Ureter (tissue), 1 donor: ENCODE measurements at regions not wholly inside any gene's neighbourhood (a gene's known extent, or its start where the extent isn't known, plus 50 kb on each side); places are given as distances from the start of the nearest gene placed in this dataset.
"Not testable (repeated sequence)": the region's sequence is repeated elsewhere in the genome, so short reads cannot be mapped to it uniquely, and the experiment has no call there.

Experiments
- DNase-seq: peaks from one replicate; pipeline ENCODE4 v3.0.0-alpha.2; 2020; ENCODE audit warnings: low spot score
- donor health status: DM: yes; HTN: yes; CAD: no.

DNA sequence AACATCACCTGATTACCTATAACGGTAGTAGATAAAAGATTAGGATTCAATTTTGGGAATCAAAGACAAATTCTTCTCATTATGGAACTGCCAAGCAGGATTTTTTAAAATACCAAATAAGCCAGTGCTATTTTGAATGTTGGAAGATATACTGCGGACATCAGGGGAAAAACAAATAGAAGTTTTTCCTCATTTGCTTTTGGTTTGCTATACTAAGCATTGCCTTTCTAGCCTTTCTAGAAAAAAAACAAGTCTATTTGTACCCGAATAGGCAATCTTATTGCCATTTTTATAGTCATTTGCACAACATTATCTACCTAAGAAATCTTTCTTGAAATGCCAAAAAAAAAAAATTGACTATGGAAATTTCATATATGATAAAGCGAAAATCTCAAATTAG, 379.5 kb downstream of the CDH10 start:
- no peak for DNase-seq

DNA sequence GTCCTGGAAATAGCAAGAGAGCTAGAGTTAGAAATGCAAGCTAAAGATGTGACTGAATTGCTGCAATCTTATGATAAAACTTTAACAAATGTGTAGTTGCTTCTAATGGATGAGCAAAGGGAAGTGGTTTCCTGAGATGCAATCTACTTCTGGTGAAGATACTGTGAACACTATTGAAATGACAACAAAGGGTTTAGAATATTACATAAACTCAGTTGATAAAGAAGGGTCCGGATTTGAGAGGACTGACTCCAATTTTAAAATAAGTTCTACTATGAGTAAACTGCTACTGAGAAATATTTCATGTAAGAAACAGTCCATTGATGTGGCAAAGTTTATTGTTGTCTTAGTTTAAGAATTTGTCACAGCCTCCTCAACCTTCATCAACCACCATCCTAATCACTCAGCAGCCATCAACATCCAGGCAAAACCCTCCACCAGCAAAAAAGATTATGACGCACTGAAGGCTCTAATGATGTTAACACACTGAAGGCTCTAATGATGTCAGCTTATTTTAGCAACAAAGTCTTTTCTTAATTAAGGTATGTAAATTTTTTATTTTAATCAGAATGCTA, 376.2 kb downstream of the CDH10 start:
- no peak for DNase-seq

DNA sequence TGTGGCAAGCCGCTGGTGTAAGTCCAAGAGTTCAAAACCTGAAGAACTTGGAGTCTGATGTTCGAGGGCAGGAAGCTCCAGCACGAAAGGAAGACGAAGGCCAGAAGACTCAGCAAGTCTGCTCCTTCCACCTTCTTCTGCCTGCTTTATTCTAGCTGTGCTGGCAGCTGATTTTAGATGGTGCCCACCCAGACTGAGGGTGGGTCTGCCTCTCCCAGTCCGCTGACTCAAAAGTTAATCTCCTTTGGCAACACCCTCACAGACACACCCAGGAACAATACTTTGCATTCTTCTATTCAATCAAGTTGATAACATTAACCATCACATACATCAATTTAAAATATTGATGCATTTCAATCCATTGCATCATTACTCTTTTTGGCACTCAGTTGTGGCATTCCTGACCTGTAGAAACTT, 373.1 kb downstream of the CDH10 start:
- DNase-seq, result not testable (repeated sequence)

DNA sequence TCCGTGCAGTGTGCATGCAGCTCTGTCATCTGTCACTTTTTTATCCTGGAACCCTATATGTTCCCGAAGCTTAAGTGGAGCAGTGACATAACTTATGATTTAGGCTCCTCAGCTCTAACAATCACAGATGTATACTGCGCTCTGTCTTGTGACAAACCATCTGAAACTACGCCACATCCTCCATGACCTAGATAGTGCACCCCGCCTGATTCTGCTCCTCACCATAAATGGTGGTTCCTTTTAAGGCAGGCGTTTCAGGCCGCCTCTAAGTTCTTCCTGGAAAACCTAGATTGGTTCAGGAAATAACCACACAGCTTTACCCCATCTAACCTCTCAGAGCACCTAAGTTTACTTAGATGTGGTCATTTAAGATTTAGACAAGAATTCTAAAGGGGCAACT, 372.0 kb downstream of the CDH10 start:
- DNase-seq, result no peak

DNA sequence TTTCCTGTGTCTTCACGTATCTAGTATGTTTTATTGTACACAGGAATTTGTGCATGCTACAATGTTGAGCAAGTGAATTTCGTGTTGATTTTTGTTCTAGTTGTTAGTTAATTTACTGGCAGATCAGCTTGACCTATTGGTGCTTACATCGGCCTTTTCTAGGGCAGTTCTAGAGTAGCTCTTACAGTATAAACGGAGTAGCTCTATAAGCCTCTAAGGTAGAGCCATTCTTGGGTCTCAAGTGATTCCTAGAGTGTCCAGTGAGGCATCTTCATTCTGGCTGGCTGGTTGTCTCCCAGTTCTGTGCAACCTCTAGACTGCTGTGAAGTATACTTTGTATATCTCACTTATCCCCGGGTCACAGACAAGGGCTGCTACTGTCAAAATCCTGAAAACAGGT, 364.6 kb downstream of the CDH10 start:
- no peak for DNase-seq

DNA sequence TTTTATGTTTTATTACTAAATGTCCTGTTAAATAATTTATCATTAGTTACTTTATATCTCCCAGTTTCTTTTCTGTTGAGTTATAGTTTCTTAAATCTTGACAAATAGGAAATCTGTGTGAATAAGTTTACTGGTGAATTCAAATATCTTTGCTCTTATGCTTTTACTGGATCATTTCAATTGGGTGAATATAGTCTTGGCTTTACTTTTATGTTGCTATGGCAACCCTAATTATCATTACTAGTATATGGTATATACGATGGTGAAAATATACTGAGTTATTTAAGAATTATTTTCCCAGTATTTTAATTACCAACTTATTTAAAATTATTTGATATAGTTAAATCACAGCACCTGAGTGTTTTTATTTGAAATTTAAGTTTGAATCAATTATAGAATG, 363.0 kb downstream of the CDH10 start:
- no peak for DNase-seq

DNA sequence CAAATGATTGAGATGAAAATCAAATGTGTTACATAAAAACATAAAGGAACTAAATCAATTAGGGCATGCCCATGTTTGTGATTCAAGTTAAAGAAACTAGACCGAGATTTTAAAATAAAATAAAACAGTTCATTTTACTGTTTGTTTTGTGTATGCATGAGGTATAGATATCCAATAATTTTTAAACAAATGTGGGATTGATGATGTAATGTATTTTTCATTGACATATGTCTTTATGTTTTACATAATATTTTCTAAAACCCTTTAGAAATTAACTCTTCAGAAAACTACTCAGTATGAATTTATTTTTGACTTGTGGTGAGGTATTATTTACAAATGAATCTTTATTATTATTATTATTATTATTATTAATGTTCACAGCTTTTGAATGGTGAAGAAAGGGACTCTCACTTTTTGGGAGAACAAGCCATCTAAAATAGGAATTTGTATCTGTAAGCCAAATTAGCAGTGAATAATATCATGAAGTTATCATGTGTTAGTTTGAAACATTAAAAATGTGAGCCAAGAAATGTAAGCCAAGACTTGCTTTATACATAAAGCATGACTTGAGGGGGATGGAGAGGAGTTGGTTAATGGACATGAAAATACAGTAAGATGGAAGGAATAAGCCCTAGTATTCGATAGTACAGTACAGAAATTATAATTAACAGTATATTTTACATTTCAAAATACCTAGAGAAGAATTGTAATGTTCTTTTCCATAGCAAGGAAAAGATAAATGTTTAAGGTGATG, 355.0 kb downstream of the CDH10 start:
- DNase-seq, result no peak

DNA sequence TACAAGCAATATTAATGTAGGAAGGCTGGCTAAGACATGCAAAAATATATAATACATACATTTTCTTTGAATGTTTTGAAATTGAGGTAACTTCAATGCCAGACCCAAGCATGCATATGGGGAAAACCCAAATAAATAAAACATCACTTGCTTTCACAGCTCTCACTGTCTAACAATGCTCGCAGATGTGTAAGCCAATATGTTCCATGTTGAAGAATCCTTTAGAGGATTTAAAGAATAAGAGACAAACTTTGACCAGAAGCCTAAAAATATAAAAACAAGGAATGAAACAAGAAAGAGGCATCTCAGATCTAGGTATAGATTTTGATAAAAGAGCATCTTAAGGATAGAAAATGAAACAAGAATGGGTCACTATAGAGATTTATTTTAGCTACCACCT, 354.2 kb downstream of the CDH10 start:
- DNase-seq, result no peak

DNA sequence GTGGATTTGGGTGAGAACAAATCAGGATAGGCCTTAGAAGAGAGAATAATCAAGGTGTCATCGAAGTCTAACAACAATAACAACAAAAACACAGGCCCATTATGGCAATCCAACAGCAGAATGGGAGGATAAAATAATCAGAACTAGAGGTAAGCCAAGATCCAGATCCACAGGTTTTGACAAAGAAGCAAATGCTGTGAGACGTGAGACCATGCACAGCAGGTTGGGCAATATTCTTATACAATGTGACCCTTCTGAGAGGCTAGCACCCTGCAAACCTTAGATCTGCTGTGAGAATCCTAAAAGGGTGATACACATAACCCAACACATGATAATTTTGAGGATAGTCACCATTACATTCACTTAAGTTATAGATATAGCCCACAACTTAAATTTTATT, 352.9 kb downstream of the CDH10 start:
- no peak for DNase-seq

DNA sequence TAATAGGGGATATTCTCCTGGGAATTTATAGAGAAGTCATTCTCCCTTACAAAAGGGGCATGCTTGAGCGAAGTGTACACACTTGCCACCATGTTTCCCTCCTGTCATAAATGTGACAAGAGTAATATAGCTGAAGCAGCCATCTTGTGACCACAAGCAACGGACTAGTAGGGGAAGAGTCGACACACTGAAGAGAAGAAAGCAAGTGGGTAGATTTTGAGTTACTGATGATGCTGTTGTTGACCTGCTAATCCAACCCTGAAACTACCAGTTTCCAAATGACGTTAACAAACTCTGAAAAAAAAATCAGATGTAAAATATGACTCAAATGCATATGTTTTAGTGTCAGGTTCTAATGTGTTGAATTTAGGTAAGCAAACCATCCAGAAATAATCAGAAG, 350.4 kb downstream of the CDH10 start:
- DNase-seq, result no peak

DNA sequence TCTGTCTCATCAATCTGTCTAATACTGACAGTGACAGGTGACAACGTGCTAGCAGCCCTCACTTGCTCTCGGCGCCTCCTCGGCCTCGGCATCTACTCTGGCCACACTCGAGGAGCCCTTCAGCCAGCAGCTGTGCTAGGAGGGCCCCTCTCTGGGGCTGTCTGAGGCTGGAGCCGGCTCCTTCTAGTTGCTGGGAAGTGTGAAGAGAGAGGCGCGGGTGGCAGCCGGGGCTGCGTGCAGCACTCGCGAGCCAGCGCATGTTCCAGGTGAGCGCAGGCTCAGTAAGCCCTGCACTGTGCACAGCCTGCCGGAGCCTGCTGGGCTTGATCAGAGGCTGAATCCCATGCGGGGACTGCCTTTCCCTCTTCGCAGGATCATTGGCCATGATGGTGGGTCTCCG, 330.7 kb downstream of the CDH10 start:
- no peak for DNase-seq

DNA sequence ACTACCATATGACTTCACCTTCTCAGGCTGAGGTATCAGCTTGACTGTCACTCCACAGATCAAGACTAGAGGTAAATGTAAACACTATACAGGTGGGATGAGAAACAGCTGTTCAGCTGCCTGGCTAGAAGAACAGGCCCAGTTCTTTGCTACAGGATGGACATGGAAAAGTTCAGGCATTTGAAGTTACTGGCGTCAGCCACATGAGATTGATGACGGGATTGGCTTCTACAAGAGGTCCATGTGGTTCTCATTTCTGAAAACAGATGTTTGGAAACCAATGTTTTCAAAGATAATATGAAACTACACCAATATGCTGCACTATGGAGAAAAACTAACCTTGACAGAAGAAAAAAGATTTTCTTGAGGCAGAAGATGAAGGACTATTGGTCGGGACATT, 324.1 kb downstream of the CDH10 start:
- no peak for DNase-seq

DNA sequence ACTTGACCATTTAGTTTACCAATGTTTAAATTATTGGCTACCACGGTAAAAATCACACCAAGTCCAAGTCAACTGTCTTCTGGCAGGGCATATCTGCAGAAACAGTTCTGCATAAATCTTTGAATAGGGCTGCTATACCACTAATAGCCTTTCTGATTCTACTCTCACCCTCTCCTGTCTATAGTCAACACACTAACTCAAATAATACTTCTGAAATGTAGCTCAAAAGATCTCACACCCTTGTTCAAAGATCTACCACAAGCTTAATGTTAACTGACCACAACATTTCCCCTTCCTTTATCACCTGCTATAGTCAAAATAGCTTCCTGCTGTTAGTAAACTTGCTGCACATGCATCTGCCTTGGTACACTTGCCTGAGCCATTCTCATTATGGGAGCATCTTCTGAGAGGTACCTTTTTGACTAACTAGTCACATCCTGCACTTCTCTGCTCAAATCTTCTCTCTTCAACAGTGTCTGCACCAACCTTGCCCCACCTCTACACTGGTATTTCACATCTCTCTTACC, 319.4 kb downstream of the CDH10 start:
- no peak for DNase-seq

DNA sequence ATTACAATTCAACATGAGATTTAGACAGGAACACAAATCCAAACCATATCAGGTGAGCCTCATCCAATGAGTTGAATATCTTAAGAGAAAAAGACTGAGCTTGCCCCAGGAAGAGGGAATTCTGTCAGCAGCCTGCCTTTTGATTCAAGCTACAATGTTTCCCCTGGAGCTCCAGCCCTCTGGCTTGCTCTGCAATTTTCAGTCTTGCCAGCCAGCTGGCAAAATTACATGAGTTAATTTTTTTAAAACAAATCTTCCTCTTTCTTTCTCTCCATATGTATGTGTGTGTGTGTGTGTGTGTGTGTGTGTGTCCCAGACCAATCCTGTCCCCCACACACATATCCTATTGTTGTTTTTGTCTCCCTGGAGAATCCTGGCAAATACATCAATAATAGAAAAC, 313.2 kb downstream of the CDH10 start:
- no peak for DNase-seq

DNA sequence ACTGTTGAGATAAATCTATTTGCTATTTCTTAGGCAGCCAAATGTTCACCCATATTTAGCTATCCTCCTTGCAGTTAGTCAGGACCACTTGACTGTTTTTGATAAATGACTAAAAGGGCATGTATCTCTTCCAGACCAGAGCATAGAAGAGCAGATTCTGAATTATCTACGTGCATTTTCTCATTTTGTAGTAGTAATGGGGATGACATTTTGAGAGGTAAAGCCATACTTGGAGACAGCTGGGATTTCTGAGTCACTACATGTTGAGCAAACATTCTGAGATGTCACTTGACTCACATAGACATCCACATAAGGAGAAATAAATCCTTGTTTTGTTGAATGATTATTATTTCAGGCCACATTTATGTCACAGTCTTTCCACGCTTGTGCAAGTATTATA, 297.6 kb downstream of the CDH10 start:
- DNase-seq, result no peak

DNA sequence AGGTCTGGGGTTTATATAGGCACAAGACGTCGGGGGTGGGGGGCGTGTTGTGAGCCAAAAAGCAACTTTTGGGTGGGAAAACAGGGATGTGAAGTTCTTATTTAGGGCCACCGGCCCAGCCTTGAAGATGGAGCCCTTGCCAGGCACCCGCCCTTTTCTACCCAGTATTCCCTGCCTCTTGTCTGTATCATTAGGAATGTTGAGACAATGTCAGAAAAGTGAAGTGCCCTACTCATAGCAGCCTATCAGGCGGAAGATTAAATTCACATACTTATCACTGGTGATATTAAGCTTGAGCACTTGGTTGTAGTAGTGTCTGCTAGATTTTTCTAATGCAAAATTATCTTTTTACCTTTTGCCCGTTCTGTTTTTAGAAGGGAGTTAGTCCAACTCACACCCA, 293.5 kb downstream of the CDH10 start:
- no peak for DNase-seq

DNA sequence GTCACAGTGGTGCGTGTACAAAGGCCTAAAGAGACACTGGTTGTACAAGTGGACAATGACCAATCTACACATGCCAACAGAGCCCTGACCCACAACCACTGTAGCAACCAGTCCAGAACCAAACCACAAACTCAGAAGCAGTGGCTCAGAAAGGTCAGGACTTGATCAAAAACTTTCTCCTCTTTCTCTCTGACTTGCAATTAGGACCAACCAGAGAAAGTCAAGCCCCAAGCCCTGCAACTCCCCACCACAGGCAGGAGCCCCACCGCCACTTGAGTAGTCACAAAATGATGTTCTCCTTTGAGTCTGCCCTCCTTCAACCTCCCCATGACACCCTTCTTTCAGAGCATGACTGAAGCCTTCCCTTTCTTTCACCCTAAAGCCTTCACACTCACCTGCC, 291.8 kb downstream of the CDH10 start:
- DNase-seq, result no peak

DNA sequence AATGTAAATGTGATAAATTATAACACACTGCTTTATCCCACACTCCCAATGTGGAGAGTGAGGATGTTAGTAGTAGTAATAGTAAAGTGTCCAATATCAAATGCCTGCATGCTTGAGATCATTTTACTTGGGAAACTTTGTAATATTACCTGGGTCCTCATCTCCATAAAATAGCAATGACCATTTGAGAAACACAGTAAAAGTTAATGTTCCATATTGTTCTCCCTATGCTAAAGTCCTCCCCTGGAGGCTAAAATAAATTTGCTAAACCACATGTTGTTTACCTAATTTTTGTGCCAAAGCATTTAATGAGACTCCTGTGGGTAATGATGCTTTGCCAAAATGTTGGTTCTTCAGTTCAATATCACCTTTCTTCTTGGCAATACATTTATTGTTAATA, 291.2 kb downstream of the CDH10 start:
- DNase-seq, result no peak

DNA sequence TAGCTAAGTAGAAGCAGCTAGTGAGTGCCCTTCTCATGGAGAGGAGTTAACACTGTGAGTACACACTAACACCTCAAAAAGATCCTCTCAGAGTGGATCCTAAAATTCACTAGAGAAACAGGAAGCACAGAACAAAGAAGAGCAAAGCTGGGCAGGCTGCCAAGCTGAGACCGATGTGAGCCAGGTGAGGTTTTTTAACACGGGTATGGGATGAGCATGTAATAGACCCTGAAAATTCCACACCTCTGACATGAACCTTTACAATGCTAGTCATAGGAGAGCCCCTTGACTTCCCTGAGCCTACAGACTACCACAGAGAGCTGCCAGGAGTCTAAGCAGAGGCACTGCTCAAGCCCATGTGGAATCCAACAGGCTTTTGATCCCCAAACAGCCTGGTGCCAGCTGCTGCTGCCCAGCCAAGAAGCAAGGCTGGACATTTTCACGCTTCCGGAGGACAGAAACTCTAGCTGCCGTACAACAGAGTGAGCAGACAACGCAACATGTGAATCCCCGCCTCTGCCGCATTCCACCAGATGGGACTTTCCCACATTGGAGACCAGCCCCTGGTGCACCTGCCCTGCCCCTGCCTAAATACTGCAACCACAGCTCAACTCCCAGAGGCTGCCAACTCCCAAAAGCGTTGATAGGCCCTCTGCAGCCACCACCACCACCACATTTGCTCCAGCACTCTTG, 280.8 kb downstream of the CDH10 start:
- no peak for DNase-seq

DNA sequence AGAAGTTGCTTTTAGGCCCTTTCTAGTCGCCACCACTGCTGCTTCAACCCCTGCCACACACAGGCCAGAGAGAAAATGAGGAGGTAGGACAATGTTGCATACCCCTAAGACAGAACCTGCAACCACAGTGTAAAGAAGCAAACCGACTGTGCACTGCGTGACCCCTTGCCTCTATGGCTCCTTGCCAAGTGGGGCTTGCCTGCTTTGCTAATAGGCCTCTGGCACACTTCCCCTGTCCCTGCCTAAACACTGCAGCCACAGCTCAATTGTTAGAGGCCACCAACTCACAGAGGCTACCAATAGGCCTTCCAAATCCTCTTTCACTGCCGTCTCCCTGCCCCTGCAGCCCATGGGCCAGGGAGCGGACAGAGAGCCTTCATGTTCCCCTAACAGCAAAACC, 280.1 kb downstream of the CDH10 start:
- no peak for DNase-seq

DNA sequence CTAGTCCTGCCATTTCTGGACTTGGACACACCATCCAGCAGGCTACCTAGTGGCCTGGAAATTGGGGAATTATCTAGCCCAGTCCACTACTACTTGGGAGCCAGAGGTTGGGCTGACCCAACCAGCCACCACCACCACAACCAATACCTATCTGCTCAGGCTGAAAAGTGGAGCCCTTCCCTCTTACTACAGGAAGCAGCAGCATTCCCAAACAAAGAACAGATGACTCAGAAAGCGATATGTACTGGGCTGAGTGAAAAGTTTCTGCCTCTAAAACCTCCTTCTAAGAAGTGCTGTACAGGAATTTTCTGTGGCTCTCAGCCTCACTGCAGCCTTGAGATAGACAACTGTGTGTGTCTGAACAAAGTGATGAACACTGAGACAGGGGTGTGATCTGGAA, 279.4 kb downstream of the CDH10 start:
- DNase-seq, result no peak

DNA sequence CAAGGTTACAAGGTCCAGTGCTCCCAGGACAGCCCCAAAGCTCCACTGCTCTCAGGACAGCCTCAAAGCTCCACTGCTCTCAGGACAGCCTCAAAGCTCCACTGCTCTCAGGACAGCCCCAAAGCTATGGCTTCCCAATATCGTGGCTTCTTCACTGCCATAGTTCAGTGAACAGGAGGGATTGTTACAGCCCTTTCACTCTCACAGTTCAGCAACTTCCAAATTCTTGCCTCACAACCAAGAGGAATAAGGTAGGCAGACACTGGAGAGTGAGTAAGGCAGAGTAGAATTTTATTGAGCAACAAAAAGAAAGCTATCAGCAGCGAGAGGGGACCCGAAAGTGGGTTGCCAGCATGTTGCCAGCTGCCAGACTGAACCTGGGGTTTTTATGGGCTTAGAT, 277.6 kb downstream of the CDH10 start:
- DNase-seq, result no peak

DNA sequence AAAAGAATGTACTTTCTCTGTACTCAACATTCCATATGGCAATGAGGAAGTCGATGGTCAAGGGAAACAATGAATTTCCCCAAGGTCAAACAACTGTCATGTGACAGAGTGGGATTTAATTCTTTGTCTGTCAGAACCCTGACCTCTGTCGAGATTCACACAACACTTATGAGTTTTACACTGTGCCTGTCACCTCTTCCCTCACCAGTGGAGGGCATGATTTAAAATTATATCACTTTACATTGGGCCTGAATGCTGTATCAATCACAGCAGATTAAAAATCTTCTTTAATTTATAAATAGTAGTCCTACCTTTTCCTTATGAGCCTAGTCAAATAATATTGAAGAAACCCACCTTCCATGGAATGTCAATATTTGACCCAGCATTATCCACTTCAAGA, 276.7 kb downstream of the CDH10 start:
- no peak for DNase-seq
